Body of pancreas (tissue), 4 donors: ENCODE measurements at regions not wholly inside any gene's neighbourhood (a gene's known extent, or its start where the extent isn't known, plus 50 kb on each side); places are given as distances from the start of the nearest gene placed in this dataset.

Experiments used
- POLR2A ChIP-seq, 3 donors: fragments of 450-650 bp; IDR thresholded peaks; one replicate each; pipeline ENCODE4 v1.6.1; 2016; ENCODE audit warnings: antibody characterized with exemption in 3 of 3, mild to moderate bottlenecking in 2 of 3
- TF ChIP-seq, protein P1 (sequence below), 7 experiments: fragments of 450-650 bp in 4 of 7; fragments of 200-600 bp in 3 of 7; sonication (generic) in 3 of 7; IDR thresholded peaks; one replicate each; pipeline ENCODE4 v1.5.1; 2016 to 2019; ENCODE audit warnings: antibody characterized with exemption in 7 of 7

DNA sequence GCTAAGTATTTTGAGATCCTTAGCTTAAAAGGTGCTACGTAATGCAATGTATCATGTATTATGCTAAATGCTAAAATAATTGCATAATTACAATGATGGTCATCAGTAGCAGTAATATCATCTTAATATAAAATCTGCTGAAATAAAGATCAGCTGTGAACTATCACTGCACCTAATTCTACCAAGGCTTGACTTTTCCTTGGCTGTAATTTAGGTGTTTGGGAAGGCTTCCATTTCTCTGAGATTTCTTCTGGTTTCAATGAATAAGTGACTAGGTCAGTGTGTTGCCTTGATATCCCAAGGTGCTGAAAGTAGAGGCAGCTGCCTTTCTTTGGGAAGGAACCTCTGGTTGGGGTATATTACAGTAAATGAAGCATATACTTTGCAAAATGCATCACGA is 376.1 kb downstream of the STK39 start:
- TF ChIP-seq, protein P1, sequence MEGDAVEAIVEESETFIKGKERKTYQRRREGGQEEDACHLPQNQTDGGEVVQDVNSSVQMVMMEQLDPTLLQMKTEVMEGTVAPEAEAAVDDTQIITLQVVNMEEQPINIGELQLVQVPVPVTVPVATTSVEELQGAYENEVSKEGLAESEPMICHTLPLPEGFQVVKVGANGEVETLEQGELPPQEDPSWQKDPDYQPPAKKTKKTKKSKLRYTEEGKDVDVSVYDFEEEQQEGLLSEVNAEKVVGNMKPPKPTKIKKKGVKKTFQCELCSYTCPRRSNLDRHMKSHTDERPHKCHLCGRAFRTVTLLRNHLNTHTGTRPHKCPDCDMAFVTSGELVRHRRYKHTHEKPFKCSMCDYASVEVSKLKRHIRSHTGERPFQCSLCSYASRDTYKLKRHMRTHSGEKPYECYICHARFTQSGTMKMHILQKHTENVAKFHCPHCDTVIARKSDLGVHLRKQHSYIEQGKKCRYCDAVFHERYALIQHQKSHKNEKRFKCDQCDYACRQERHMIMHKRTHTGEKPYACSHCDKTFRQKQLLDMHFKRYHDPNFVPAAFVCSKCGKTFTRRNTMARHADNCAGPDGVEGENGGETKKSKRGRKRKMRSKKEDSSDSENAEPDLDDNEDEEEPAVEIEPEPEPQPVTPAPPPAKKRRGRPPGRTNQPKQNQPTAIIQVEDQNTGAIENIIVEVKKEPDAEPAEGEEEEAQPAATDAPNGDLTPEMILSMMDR (IDR thresholded peaks at IDR 0.05): no peak
- no peak for TF ChIP-seq POLR2A (IDR thresholded peaks at IDR 0.05)
